ENCODE measurements at regions not wholly inside any gene's neighbourhood (a gene's known extent, or its start where the extent isn't known, plus 50 kb on each side); places are given as distances from the start of the nearest gene placed in this dataset.

DNA sequence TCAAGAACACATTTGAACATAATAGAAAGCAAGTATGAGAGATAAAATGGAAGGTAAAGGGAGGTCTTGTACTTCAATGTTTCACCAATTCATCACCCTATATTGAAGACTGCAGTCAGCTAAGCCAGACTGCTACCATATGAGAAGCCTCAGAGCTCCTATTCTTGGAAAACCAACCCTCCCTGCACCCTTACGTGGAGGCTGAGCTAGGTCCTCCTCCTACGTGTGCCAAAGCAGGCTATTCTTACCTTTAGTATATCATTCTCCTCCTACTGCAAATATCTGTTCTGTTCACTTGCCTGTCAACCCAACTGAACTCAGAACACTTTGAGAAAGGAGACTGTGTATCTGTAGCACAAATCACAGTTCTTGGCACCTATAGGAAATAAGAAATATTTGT lies 255.8 kb upstream of the HNRNPA3 start:
- Histone ChIP-seq H3K27me3 (ENCODE audit: low read length) (peaks cover 64% of the 10 kb centered on the region), H3K27ac (ENCODE audit: low read length) (no peak overlapping the region), H3K4me1 (ENCODE audit: insufficient read depth, low read length) (no peaks in the 10 kb centered on the region), H3K79me2 (ENCODE audit: low read length) (no peaks in the 10 kb centered on the region), H3K9me3 (ENCODE audit: low read length) (no peaks in the 10 kb centered on the region), H3K4me3 (ENCODE audit: low read length) (no peak overlapping the region), H3F3A (ENCODE audit: low read length, unreplicated experiment) (no peaks in the 10 kb centered on the region), H2AFZ (ENCODE audit: low read length) (no peak overlapping the region), H4K20me1 (ENCODE audit: low read length) (no peaks in the 10 kb centered on the region), H3K4me2 (ENCODE audit: low read length) (no peak overlapping the region), H3K36me3 (ENCODE audit: low read depth, low read length) (no peaks in the 10 kb centered on the region), H3K9ac (ENCODE audit: low read length) (no peak overlapping the region), H3K9me2 (replicated peaks; ENCODE audit: low read length) (no peaks in the 10 kb centered on the region)
- CTCF ChIA-PET: no interaction called here
- no peak for DNase-seq
- ATAC-seq: no peak
- intact Hi-C loops (cut with micrococcal nuclease): no loop called here
- no TSS peak for BruUV-seq (replicated peaks)
- POLR2A ChIA-PET (ENCODE audit: unreplicated experiment): no interaction called here
- TF ChIP-seq, protein P1, sequence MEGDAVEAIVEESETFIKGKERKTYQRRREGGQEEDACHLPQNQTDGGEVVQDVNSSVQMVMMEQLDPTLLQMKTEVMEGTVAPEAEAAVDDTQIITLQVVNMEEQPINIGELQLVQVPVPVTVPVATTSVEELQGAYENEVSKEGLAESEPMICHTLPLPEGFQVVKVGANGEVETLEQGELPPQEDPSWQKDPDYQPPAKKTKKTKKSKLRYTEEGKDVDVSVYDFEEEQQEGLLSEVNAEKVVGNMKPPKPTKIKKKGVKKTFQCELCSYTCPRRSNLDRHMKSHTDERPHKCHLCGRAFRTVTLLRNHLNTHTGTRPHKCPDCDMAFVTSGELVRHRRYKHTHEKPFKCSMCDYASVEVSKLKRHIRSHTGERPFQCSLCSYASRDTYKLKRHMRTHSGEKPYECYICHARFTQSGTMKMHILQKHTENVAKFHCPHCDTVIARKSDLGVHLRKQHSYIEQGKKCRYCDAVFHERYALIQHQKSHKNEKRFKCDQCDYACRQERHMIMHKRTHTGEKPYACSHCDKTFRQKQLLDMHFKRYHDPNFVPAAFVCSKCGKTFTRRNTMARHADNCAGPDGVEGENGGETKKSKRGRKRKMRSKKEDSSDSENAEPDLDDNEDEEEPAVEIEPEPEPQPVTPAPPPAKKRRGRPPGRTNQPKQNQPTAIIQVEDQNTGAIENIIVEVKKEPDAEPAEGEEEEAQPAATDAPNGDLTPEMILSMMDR (conservative IDR thresholded peaks at IDR 0.05; ENCODE audit: low read depth, low read length): no peak
- TF ChIP-seq EZH2 (IDR thresholded peaks at IDR 0.05; ENCODE audit: low read length, unreplicated experiment): no peak
- no peak for TF ChIP-seq EZH2phosphoT487 (IDR thresholded peaks at IDR 0.05; ENCODE audit: borderline replicate concordance, low read length)

DNA sequence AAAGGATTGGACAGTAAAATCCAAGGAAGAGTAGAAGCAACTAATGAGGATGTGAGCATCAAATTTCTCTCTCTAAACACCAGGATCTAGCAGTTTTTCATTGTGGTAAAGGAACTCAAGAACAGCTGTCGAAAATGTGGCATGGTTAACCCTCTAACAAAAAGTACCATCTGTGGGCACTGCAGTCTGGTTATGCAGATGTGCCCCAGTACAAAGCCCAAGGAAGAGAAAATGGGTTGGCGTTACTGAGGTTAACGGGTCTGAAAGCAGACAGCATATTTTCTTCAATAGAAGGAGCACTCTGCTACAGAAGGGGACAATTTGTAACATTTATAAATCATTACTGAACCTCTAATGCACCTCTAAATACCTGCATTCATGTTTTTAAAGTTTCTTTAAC lies 253.0 kb upstream of the HNRNPA3 start:
- no peaks in the 10 kb centered on the region for H3K9me3 ChIP-seq (ENCODE audit: low read length)
- H3K9ac ChIP-seq (ENCODE audit: low read length): no peak overlapping the region
- H3K79me2 ChIP-seq (ENCODE audit: low read length): no peaks in the 10 kb centered on the region
- no peaks in the 10 kb centered on the region for H4K20me1 ChIP-seq (ENCODE audit: low read length)
- intact Hi-C loops (cut with micrococcal nuclease): no loop called here
- peaks cover 81% of the 10 kb centered on the region for H3K27me3 ChIP-seq (ENCODE audit: low read length)
- no peaks in the 10 kb centered on the region for H3K36me3 ChIP-seq (ENCODE audit: low read depth, low read length)
- ChIA-PET CTCF (no interaction called here), POLR2A (ENCODE audit: unreplicated experiment) (no interaction called here)
- H3K4me3 ChIP-seq (ENCODE audit: low read length): no peak overlapping the region
- H3K27ac ChIP-seq (ENCODE audit: low read length): no peak overlapping the region
- TF ChIP-seq EZH2phosphoT487 (IDR thresholded peaks at IDR 0.05; ENCODE audit: borderline replicate concordance, low read length) (no peak), EZH2 (IDR thresholded peaks at IDR 0.05; ENCODE audit: low read length, unreplicated experiment) (no peak)
- TF ChIP-seq, protein P1 (conservative IDR thresholded peaks at IDR 0.05; ENCODE audit: low read depth, low read length): no peak
- no peak for ATAC-seq
- no peaks in the 10 kb centered on the region for H3K9me2 ChIP-seq (replicated peaks; ENCODE audit: low read length)
- H3K4me1 ChIP-seq (ENCODE audit: insufficient read depth, low read length): no peaks in the 10 kb centered on the region
- no TSS peak for BruUV-seq (replicated peaks)
- H3K4me2 ChIP-seq (ENCODE audit: low read length): no peak overlapping the region
- H3F3A ChIP-seq (ENCODE audit: low read length, unreplicated experiment): no peaks in the 10 kb centered on the region
- no peak overlapping the region for H2AFZ ChIP-seq (ENCODE audit: low read length)
- DNase-seq: no peak

DNA sequence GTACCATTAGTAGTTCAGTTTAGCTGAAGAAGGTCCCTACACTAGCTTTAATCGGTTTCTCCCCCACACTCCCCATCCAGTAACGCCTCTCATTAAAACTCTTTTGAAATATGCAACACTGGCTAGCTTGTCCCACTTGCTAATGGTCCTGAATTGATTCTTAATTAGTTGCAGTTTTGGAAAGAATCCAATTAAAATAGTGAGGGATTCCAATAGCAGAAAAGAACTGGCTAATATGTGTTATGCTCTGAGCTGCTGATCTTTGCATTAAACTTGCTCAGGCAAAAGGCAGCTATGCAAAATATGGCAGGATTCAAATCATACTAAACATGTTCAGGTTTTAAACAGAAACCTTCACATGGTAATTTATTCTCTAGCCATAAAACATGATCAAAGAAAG lies 252.5 kb upstream of the HNRNPA3 start:
- Histone ChIP-seq H3F3A (ENCODE audit: low read length, unreplicated experiment) (no peaks in the 10 kb centered on the region), H3K4me2 (ENCODE audit: low read length) (no peak overlapping the region), H3K9ac (ENCODE audit: low read length) (no peak overlapping the region), H3K9me2 (replicated peaks; ENCODE audit: low read length) (no peaks in the 10 kb centered on the region), H3K27me3 (ENCODE audit: low read length) (peaks cover 86% of the 10 kb centered on the region), H4K20me1 (ENCODE audit: low read length) (no peaks in the 10 kb centered on the region), H3K4me3 (ENCODE audit: low read length) (no peak overlapping the region), H3K27ac (ENCODE audit: low read length) (no peak overlapping the region), H3K36me3 (ENCODE audit: low read depth, low read length) (no peaks in the 10 kb centered on the region), H3K9me3 (ENCODE audit: low read length) (no peaks in the 10 kb centered on the region), H3K4me1 (ENCODE audit: insufficient read depth, low read length) (no peaks in the 10 kb centered on the region), H3K79me2 (ENCODE audit: low read length) (no peaks in the 10 kb centered on the region), H2AFZ (ENCODE audit: low read length) (no peak overlapping the region)
- BruUV-seq (replicated peaks): no TSS peak
- TF ChIP-seq EZH2 (IDR thresholded peaks at IDR 0.05; ENCODE audit: low read length, unreplicated experiment): no peak
- no peak for TF ChIP-seq EZH2phosphoT487 (IDR thresholded peaks at IDR 0.05; ENCODE audit: borderline replicate concordance, low read length)
- TF ChIP-seq, protein P1 (conservative IDR thresholded peaks at IDR 0.05; ENCODE audit: low read depth, low read length): no peak
- DNase-seq (no peak), ATAC-seq (no peak)
- POLR2A ChIA-PET (ENCODE audit: unreplicated experiment): no interaction called here
- CTCF ChIA-PET: no interaction called here
- intact Hi-C loops (cut with micrococcal nuclease): no loop called here
